ENCODE measurements at regions not wholly inside any gene's neighbourhood (a gene's known extent, or its start where the extent isn't known, plus 50 kb on each side); places are given as distances from the start of the nearest gene placed in this dataset.

DNA sequence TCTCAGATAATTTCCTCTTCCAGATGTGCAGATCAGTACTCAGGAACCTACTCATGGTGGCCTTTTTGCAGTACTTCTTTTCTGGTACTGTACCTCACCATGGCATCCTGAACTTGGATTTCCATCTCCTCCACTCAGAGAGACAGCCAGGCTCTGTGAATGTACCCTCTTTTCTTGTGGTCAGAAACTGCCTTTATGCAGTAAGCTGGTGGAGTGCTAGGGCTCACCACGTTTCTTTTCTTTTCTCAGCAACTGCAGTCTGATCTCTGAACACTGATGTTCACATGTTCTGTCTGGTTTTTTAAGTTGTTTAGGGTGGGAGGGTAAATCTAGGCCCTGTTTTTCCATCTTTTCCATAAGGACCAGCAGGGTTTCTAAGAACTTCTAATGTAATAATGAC is 99.8 kb upstream of the NRXN3 start:
- TF ChIP-seq POLR2A (IDR thresholded peaks at IDR 0.05) = no peak
- TF ChIP-seq, protein P1, sequence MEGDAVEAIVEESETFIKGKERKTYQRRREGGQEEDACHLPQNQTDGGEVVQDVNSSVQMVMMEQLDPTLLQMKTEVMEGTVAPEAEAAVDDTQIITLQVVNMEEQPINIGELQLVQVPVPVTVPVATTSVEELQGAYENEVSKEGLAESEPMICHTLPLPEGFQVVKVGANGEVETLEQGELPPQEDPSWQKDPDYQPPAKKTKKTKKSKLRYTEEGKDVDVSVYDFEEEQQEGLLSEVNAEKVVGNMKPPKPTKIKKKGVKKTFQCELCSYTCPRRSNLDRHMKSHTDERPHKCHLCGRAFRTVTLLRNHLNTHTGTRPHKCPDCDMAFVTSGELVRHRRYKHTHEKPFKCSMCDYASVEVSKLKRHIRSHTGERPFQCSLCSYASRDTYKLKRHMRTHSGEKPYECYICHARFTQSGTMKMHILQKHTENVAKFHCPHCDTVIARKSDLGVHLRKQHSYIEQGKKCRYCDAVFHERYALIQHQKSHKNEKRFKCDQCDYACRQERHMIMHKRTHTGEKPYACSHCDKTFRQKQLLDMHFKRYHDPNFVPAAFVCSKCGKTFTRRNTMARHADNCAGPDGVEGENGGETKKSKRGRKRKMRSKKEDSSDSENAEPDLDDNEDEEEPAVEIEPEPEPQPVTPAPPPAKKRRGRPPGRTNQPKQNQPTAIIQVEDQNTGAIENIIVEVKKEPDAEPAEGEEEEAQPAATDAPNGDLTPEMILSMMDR (IDR thresholded peaks at IDR 0.05) = no peak

Measured in adrenal gland (tissue), 5 donors.